ENCODE measurements at regions not wholly inside any gene's neighbourhood (a gene's known extent, or its start where the extent isn't known, plus 50 kb on each side); places are given as distances from the start of the nearest gene placed in this dataset.

DNA sequence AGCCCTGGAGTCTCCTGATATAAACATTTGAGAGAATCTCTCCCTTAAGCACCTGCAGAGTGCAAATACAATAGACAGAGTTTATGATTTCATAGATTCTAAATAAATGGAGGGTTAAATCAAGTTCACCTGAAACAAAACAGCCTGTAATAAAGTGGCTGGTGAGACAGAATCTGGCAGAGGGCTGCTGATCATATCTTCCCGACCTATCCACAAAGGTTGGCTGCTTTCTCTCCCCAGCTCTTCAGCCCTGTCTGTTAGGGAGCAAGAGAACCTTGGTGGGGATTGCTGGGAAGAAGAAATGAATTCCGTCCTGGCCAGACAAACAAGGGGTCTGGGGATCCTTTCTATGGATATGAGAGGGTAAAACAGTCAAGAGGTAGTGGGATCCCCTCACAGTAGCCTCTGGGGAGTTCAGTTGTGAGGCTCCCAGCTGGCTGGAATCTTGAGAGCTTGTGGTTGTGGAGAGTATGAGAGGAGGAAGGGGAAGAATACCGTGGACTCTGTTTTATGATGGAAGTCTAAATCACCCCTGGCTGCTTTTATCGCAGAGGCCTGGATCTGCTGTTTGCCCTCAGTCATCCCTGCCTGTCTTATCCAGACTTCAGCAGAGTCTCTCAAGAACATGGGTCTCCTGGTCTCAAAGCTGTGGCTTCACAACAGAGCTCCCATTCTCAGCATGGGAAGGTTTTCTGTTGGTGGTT is 451.3 kb downstream of the NTRK3 start:
- DNase-seq, result no peak

DNA sequence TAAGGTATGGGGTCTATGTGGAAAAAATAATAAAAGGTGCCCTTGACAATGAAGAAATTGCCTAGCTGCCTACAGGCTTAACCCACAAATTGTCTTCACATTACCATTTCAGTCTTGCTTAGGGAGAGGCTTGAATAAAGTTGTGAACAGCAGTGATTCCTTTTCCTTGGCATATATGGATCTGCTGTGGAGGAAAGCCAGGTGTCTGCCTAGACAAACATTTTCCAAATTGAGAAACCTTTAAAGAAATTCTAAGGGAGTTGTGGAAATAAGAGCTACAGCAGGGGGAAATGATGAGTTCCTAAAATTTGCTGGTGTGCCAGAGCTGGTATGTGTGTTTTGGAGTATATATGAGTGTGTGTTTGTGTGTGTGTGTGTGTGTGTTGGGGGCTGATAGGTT is 452.1 kb downstream of the NTRK3 start:
- no peak for DNase-seq

DNA sequence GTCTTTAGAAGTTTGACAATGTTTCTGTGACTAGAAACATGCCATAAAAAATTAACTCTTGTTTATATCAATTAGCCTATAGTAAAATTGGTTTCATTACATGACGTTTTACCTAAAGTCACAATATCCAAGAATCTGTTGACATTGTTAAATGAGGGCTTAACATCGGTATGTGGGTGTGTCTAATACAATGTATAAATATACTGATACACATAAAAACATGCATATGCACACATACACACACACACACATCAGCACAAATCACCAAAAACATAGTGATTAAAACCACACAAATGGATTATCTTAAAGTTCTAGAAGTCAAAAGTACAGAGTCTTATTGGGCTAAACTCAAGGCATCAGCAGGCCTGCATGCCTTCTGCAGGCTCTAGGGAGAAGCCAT is 456.7 kb downstream of the NTRK3 start:
- no peak for DNase-seq

DNA sequence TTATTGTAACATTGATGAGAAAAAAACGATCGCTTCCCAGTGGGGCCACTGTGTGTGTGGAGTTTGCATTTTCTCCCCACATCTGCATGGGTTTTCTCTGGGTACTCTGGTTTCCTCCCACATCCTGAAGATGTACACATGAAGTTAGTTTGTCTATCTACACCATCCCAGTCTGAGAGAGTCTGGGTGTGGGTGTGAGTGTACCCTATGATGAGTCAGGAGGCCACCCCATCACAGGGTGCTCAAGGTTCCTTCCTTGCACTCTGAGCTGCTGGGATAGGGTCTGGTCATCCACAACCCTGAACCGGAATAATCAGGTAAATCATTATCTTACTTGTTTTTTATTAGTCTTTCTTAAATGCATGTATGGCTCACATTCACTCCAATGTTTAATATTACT is 457.1 kb downstream of the NTRK3 start:
- no peak for DNase-seq

DNA sequence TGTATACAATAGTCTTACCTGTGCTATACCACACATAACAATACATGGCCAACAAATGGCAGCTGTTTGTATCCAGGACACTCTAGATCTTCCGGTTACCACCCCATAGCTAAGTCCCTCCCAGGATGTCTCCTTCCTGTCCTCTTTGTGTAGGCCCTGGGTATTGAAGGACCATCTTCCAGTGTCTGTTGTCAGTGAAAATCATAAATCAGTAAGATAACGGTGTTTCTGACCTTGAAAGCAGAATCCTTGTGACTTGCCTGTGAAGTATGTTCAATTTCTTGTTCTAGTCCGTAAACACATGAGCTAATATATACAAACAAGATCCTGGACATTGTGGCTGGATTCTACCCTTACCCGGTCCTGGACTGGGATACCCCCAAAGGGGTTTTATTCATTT is 462.8 kb downstream of the NTRK3 start:
- DNase-seq, result no peak

DNA sequence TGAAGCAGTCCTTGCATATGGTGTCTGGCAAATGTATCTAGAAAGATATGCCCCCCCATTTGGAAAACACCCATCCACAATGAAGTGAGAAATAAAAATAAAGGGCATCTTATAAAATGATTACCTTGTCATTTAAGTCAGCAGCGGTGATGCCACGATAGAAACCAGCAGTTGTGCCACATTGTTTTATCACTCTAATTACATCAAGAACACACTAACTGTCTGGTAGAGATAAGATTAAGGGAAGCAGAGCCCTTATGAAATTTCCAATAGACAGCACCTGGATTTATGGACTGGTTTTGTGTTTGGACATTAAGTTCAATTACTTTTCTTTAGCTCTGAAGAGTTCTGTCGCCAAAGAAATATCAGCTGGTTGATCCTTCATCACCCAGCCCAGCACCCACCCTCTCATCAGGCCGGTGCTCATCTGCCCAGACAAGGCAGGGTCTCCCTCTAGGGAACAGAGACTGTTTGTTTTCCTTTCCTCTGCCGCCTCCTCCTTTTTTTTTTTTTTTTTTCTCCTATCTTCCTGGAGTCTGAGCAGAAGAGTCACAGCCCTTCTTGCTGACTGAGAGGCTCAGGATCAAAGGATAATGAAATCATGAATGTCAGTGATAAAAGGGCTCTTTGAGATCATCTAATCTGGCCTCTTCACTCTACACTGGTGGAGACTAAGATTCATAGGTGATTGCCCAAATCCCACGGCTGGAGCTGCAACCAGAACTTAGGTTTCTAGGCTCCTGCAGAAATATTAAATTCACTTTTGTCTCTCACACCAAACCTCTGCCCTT is 464.1 kb downstream of the NTRK3 start:
- no peak for DNase-seq

DNA sequence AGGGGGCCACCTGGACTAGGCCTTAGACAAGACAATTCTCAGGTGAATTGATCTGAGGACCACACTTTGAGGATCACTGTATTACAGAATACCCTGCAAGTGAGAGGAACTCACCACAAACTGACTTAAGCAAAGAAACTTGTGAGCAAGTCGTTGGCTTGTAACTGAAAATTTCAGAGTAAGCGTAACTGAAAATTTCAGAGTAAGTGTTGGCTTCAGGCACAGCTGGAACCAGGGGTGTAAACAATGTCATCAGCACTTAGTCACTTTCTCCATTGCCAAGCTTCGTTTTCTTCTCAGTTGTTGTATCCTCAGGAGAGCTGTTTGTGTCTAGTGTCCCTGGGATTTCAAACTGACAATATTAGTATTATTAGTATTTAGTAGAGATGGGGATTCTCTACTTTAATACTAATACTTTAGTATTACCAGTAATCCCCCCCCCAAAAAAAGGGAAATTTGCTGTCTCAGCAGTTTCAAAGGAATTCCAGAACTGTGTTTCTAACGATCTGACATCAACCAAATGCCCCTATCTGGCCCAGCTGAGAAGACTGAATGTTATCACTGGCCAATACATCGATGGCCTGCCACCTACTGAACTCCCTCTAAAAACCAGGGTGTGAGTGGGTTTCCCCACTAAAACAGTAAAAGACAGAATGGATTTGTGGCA is 474.4 kb downstream of the NTRK3 start:
- no peak for DNase-seq

DNA sequence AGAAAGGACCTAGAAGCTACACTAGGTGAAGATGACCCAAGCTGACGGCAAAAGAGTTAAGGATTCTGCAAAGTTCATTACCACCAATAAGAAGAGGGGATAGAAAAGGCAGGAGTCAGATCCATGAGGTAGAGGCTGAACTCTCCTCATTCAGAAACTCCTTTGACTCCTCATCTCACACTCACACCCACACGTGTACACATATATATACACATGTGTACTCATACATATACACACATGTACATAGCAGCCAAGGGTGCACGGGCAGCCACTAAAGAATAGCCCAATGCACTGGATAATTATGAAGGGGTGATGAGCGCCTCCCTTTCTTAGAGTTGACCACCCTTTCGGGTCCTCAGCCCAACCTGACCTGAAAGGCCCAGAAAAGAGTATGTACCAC is 476.8 kb downstream of the NTRK3 start:
- DNase-seq, result no peak

DNA sequence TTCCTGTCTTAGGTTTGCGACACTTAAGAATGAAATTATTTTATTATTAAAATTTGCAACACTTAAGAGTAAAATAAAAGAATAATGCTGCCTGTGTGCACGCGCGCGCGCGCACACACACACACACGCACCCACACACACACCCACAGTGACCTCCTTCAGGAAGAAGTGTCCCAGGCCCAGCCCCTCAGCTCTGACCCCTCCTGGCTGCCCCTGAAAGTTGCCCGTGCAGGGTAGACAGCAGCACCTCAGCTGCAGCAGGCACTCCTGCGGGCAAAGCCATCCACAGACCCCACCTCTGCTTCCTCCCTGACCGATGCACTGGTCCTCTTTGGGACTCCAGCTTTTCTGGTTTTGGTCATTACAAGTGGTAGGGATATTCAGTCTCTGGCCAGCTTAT is 478.2 kb downstream of the NTRK3 start:
- no peak for DNase-seq

DNA sequence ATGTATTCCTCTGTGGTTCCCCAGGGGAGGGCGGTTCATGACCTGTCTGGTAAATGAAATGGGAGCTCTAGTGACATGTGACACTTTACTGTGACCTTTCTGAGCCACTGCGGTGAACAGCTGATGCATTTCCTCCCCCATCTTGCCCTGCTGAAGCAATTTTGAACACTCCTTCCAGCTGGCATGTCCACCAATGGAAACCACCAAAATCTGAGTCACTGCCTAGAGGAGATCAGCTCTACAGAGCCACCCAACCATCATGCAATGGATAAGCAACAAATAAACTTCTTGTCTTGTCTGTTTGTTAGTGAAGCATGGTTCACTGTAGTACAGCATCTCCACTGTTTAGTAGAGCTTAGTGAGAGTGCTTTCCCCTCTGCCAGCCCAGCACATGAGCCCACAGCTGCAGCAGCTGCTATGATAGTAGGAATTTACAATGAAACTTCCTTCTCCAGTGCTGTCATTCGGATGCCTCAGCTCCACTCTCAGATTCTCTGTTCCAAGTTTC is 479.4 kb downstream of the NTRK3 start:
- DNase-seq, result no peak

DNA sequence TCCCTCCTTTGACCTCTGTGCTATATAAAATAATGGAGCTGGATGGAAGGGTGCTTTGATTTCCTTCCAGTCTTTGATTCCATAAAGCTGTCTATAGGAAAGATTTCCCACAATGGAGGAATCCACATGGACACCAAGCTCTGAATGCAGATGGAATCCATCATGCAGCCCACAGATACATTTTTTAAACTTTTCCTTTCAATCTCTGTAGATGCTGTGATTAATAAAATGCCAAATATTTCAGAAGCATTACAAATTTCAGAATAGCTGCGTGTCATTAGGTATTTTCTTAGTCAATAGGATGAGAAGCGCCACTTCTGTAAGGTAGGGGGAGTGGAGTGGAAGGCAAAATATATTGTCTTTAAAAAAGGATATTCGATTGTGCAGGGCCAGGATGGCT is 489.0 kb downstream of the NTRK3 start:
- DNase-seq, result no peak

DNA sequence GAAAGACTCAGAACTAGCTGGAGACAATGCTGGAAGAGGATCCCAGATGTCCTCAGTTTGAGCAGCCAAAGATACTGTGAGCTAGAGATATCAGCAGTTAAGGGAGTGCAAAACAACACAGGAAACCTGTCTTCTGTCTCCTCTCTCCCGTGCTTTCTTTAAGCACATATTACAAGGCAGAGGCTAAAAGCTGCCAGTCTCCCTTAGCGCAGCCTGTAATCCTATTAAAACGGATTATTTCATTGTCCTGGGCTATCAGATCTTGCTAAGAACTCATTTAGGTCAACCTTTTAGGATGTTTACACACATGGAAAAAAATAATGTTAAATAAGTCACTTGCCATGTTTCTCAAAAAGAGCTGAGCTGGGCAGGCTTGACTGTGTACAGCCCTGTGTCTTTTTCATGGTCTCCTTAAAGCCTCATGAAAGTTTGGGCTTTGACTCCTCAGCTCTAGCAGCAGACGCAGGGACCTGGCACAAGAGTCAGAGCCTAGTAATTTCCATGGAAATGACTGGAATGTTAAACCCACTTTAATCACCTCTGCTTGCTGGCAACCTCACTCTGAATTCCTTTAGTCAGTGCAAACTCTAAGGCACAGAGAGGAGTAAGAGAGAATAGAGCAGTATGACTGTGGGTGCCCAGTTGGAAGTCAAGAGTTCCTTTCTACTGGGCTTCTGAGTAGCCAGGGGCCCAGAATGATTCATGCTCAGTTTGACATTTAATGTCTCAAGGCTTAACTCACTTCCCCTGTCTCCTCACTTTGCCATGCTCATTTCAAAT is 491.9 kb downstream of the NTRK3 start:
- DNase-seq, result no peak

DNA sequence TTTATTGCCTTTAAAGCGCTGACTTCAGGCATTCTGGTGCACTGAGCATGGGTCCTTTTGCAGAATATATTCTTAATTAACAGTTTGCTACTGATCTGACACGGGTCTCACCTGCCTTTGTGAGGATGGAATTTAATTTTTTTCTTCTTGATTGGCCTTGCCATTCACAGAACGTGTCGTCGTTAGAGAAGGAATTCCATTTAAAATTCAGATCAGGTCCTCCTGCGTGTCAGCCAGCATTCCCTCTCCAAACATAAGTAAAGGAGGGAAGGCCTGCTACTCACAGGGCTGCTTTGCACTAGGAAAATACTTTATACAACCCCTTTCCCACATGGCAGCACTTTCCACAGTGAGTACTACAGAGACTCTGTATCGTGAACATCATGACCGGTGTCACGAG is 492.7 kb downstream of the NTRK3 start:
- DNase-seq, result no peak

DNA sequence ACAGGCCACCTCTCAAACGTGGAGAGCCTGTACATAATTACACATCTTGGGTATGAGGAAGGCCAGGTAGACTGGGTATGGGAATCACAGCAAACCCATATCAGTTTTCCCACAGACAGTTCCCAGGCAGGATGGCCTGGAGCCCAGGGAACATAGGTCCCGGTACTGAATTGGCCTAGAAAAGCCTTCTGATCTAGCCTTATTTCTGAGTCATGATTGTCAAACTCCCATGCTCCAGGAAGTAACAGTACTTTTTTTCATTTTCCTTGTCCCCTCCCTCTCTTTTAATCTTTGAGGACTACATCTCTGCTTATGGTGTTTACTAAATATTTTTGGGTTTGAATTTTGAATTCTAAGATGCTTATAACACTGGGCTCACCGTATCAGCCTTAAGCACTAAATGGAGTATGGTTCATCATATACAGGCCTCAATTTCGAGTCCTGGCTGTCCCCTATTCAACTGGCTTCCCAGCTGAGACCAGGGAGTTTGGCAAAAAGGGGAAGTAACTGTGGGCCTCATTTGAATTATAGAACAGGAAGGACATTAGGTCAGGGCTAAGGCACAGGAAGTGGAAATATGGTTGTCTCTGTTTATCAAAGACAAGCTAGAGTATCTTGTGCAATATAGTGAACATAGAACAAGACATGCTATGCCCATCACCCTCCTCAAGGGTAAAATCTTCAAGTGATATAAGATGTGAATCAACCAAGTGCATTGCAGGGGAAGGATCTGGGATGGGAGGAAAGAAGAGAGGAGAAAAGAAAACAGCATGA is 494.6 kb downstream of the NTRK3 start:
- DNase-seq, result no peak

DNA sequence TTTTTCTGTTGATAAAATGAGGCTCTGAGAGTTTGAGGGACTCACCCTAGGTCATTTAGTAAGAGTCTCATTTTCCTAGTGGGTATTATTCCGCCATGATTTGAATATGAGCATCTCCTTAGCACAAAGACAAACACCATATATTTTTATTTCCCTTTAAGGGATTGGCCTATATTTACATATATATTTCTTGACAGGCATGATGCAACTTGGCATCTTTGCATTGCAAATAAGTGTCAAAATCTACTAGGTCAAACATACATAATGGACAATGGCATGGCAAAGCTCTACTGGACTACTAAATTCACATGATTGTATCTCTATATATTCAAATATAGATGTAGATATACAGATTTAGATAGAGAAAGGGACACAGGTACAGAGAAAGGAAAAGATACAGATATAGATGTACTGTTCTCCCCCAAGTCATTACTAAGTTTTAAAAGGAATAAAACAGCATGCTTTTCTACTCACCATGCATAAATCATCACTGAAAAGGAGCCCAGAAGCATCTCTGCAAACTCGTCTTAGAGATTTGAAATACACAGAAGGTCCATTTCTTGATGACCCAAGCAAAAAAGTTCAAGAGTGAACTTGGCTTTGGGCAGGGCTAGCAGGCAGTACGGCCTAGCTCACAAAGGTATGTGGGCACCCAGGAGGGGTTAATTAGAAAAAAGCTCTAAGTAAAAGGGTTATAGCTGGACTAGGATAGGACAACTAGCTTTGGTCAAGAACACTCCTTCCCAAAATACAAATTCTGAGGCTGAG is 495.8 kb downstream of the NTRK3 start:
- no peak for DNase-seq

DNA sequence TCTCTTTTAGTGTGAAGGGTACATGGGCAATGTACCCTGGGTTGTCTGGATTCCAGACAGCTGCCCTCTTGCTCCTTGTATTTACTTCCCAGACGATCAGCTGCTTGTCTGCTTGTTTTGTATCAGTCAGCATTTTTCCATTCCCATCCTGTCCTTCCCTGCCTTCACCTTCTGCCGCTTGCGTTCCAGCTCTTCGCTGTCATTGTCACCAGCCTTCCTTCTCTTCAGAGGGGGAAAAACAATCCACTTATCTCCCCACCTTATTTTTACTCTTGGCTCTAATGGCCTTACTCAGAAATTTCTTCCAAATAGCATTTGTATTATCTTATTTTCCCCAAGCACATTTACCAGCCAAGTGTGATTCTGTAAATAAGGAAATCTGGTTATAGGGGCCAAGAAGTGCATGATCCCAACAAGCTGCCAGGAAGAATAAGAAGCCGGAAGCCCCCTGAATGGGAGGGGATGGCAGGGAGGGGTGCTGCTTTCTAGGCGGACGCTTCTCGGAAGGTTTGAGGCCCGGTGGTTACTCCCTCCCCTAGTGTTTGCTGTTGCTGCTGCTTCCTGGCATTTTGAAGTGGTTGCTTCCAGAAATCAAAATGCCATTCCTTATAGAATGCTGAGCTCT is 497.6 kb downstream of the NTRK3 start:
- no peak for DNase-seq

DNA sequence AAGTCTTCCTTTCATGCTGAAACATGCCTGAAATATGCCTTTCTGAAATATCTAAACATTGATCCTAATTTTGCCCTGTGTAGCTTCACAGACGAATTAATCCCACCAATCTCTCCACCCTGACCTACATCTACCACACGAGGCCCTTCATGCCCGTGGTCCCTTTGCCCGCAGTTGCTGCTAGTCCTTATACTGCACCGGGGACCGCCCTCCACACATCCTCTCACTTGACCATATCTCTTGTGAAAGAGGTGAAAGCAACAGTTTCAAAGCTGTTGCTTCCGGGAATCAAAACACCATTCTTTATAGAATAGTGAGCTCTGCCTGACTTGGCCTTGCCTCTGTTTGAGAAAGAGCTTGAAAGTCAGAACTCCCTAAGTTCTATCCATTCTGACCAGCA is 499.5 kb downstream of the NTRK3 start:
- no peak for DNase-seq

DNA sequence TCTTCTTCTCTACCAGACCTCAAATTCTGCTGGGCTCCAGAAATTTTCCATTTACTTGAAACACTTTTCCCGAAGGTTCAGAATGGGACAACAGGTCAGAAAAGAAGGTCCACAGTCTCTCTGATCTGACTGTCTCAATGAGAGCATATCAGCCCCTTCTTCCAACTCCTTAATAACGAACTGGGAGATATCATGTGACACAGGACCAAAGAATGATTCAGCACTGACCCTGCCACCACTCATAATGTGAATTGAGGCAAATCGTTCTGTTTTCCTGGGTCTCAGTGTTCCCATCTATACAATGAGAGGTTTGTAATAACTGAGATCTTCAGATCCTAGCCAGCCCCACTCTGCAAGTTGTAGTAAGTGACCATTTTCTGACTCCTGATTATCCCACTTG is 500.5 kb downstream of the NTRK3 start:
- DNase-seq, result no peak

DNA sequence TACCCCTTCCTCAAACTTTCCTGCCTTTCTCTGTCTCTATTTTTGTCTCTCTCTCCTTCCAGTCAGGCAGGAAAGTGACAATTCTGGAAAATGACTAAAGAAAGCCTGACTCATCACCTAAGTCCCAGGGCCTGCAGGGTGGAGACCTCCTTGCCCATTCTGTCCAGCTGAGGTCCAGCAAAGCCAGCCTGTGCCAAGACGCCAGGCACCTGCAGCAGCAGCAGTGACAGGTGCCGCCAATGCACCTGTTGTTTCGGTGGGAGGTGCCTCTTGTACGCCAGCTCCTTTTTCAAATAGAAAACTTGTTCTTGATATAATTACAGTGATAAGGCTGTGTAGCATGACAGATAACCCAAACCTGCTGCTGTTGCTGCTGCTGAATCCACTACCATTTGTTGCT is 501.3 kb downstream of the NTRK3 start:
- no peak for DNase-seq

DNA sequence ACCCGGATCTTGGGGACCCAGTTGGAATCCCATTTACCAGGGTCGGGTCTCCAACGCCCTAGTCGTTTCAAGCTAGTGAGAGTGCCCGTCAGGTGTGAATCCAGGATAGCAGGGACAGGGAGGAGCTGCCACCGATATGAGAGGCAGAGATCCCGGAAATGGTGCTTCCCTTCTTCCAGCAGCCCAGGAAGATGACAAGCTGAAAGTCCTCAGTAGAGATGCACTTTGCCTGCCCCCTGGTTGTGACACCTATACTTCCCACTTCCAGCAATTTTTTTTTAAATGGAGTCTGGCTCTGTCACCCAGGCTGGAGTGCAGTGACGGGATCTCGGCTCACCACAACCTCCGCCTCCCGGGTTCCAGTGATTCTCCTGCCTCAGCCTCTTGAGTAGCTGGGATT is 503.0 kb downstream of the NTRK3 start:
- no peak for DNase-seq

All from activated CD4-positive, alpha-beta T cell treated with anti-CD3 and anti-CD28 coated beads for 4 hours (primary cell).